Calu3 (cell line): ENCODE measurements at regions not wholly inside any gene's neighbourhood (a gene's known extent, or its start where the extent isn't known, plus 50 kb on each side); places are given as distances from the start of the nearest gene placed in this dataset.

Source experiments
- BruUV-seq: library from RNA; stranded (reverse); fragments of 400-500 nt; replicated peaks from 2 replicates; lab custom pipeline; 2021; lab: Mats Ljungman, UMichigan
- CTCF ChIA-PET: fragments of 300-600 bp; sonication (Branson Sonifier 250); formaldehyde crosslinking; loops from one replicate; lab custom pipeline; 2022; ENCODE audit warnings: antibody characterized with exemption; lab: Charles Lee
- DNase-seq: peaks from one replicate; pipeline ENCODE4 v3.0.0; 2022
- H3K27ac Mint-ChIP-seq: one replicate; pipeline ENCODE4 v1.8.0; 2022; ENCODE audit warnings: mixed read lengths; ENCODE audit not compliant: unreplicated experiment
- H3K27me3 Mint-ChIP-seq: one replicate; pipeline ENCODE4 v1.8.0; 2022; ENCODE audit warnings: mixed read lengths; ENCODE audit not compliant: unreplicated experiment
- H3K36me3 Mint-ChIP-seq: one replicate; pipeline ENCODE4 v1.8.0; 2022; ENCODE audit warnings: mild to moderate bottlenecking, moderate library complexity, mixed read lengths; ENCODE audit not compliant: insufficient read depth, unreplicated experiment
- H3K4me1 Mint-ChIP-seq: one replicate; pipeline ENCODE4 v1.8.0; 2022; ENCODE audit warnings: mild to moderate bottlenecking, low read depth, mixed read lengths; ENCODE audit not compliant: unreplicated experiment
- H3K4me3 Mint-ChIP-seq: one replicate; pipeline ENCODE4 v1.8.0; 2022; ENCODE audit warnings: mild to moderate bottlenecking, low read depth, moderate library complexity, mixed read lengths; ENCODE audit not compliant: unreplicated experiment
- H3K9me3 Mint-ChIP-seq: one replicate; pipeline ENCODE4 v1.8.0; 2022; ENCODE audit warnings: low read depth, mixed read lengths; ENCODE audit not compliant: unreplicated experiment
- intact Hi-C: fragments of 100-400 bp; cut with micrococcal nuclease; formaldehyde crosslinking; loops from one replicate; pipeline ENCODE4 v1.10.0; 2022; ENCODE audit not compliant: unreplicated experiment
- TF ChIP-seq, protein P1 (sequence below): fragments of 200-600 bp; IDR thresholded peaks from one replicate; pipeline ENCODE4 v1.8.0; 2022; ENCODE audit warnings: antibody characterized with exemption; ENCODE audit not compliant: unreplicated experiment

DNA sequence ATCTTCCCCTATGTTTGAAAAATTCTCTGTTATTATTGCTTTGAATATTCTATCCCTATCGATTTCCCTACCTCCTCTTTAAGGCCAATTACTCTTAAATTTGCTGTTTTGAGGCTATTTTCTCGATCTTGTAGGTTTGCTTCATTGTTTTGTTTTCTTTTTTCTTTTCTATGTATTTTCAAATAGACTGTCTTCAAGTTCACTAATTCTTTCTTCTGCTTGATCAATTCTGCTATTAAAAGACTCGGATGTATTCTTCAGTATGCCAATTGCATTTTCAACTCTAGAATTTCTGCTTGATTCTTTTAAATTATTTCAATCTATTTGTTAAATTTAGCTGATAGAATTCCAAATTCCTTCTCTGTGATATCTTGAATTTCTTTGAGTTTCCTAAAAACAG is 144.0 kb upstream of the NANOGP8 start:
- TF ChIP-seq, protein P1, sequence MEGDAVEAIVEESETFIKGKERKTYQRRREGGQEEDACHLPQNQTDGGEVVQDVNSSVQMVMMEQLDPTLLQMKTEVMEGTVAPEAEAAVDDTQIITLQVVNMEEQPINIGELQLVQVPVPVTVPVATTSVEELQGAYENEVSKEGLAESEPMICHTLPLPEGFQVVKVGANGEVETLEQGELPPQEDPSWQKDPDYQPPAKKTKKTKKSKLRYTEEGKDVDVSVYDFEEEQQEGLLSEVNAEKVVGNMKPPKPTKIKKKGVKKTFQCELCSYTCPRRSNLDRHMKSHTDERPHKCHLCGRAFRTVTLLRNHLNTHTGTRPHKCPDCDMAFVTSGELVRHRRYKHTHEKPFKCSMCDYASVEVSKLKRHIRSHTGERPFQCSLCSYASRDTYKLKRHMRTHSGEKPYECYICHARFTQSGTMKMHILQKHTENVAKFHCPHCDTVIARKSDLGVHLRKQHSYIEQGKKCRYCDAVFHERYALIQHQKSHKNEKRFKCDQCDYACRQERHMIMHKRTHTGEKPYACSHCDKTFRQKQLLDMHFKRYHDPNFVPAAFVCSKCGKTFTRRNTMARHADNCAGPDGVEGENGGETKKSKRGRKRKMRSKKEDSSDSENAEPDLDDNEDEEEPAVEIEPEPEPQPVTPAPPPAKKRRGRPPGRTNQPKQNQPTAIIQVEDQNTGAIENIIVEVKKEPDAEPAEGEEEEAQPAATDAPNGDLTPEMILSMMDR: no peak
- no TSS peak for BruUV-seq
- Mint-ChIP-seq H3K9me3 (no peaks in the 10 kb centered on the region), H3K4me1 (no peaks in the 10 kb centered on the region), H3K27me3 (no peaks in the 10 kb centered on the region), H3K27ac (no peak overlapping the region), H3K36me3 (no peaks in the 10 kb centered on the region), H3K4me3 (no peak overlapping the region)
- intact Hi-C loops: no loop called here
- no peak for DNase-seq
- CTCF ChIA-PET: no interaction called here

DNA sequence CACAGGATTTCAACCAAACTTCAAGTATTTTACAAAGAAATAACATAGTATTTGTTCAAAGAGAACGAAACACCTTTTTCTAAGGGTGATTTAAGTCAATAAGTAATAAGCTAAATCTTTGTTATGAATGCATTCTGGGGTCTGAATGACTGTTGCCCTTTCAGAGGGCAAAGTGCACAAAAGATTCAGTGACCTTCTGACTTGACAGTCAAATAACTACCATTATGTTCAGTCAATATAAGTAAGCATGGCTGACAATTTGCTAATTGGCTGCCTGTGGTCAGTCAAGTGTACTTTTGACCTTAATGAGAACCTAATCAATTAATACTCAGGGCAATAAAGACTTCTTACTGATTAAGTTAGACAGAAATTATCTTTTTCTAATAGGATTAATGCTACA is 133.1 kb upstream of the NANOGP8 start:
- no peaks in the 10 kb centered on the region for H3K9me3 Mint-ChIP-seq
- CTCF ChIA-PET: no interaction called here
- TF ChIP-seq, protein P1: no peak
- no peaks in the 10 kb centered on the region for H3K36me3 Mint-ChIP-seq
- intact Hi-C loops: no loop called here
- DNase-seq: no peak
- H3K27ac Mint-ChIP-seq: no peak overlapping the region
- no peak overlapping the region for H3K4me3 Mint-ChIP-seq
- BruUV-seq: no TSS peak
- no peaks in the 10 kb centered on the region for H3K4me1 Mint-ChIP-seq
- H3K27me3 Mint-ChIP-seq: no peaks in the 10 kb centered on the region

DNA sequence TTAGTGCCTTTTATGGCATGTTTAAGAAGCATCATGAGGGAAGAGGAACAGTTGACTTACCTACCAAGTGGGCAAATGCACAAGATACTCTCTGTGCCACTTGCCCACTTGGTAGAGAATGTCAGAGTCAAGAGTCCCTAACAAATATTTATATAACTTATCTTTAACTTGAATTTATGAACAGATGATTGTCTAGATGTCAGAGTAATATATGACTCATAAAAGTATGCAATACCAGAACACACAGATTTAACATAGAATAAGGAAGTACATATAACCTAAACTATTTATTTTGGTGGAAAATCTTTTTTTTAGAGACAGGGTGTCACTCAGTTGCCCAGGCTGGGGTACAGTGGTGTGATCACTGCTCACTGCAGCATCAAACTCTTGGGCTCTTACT is 130.0 kb upstream of the NANOGP8 start:
- no TSS peak for BruUV-seq
- Mint-ChIP-seq H3K9me3 (no peaks in the 10 kb centered on the region), H3K4me3 (no peak overlapping the region), H3K27me3 (no peaks in the 10 kb centered on the region), H3K36me3 (no peaks in the 10 kb centered on the region), H3K4me1 (no peaks in the 10 kb centered on the region), H3K27ac (no peak overlapping the region)
- DNase-seq: no peak
- intact Hi-C loops: no loop called here
- TF ChIP-seq, protein P1: no peak
- CTCF ChIA-PET: no interaction called here

DNA sequence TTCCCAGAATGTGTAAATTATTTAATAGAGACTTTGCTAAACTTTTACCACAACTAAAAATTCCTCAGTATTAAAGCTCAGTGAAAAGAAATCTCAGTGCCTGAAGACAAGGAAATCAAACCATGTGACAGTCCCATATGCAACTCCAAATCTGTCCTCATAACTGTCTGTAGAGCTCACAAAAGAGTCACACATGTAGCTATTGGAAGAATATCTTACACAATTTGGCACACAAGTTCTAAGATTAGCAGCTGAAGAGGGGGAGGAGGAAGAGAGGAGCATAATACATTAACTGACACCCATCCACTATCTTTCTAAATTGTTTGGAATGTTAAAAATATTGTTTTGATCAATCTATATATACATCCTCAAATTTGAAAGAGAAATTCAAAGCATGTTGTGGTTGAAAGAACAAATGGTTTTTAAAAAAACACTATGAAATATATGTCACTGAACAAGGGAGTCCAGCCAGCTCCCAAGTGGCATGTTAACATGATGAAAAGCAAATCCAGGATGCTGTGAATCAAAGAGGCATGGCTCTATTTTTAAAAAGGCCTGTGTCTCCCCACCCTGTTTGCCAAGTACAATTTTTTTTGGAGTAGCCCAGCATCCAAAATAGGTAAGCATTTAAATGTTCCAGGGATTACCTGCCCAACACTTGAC is 126.3 kb upstream of the NANOGP8 start:
- Mint-ChIP-seq H3K36me3 (no peaks in the 10 kb centered on the region), H3K4me1 (no peaks in the 10 kb centered on the region), H3K4me3 (no peak overlapping the region), H3K27ac (no peak overlapping the region), H3K9me3 (no peaks in the 10 kb centered on the region), H3K27me3 (no peaks in the 10 kb centered on the region)
- intact Hi-C loops: no loop called here
- CTCF ChIA-PET: no interaction called here
- BruUV-seq: no TSS peak
- no peak for DNase-seq
- TF ChIP-seq, protein P1: no peak
